Adrenal gland (tissue), 9 donors: ENCODE measurements at regions not wholly inside any gene's neighbourhood (a gene's known extent, or its start where the extent isn't known, plus 50 kb on each side); places are given as distances from the start of the nearest gene placed in this dataset.

ENCODE experiments used
- DNase-seq, 7 donors: peaks; one replicate each; pipeline ENCODE4 v3.0.0-alpha.2; 2019 to 2020
- H3K27ac ChIP-seq, 5 donors: fragments of 200-600 bp; sonication (generic) in 4 of 5; 1 replicate in 3 of 5; 2 replicates in 2 of 5; pipeline versions ENCODE4 v1.5.1 to v1.8.0; 2016 to 2020; ENCODE audit warnings: mild to moderate bottlenecking in 1 of 5
- H3K27me3 ChIP-seq: fragments of 200-600 bp; 2 replicates; pipeline ENCODE4 v1.8.0; 2021
- H3K36me3 ChIP-seq, 2 donors: fragments of 200-600 bp; replicated peaks in 1 of 2; 1 replicate in 1 of 2; 2 replicates in 1 of 2; pipeline versions ENCODE4 v1.5.1 to v1.8.0; 2018 to 2022
- H3K4me1 ChIP-seq, 2 donors: fragments of 200-600 bp; replicated peaks in 1 of 2; 1 replicate in 1 of 2; 2 replicates in 1 of 2; pipeline versions ENCODE4 v1.5.1 to v1.8.0; 2018 to 2021
- H3K4me3 ChIP-seq, 4 donors: fragments of 200-600 bp; sonication (generic) in 3 of 4; one replicate each; pipeline ENCODE4 v1.5.1; 2016 to 2018
- H3K9me3 ChIP-seq, 3 donors: fragments of 200-600 bp; sonication (generic) in 1 of 3; replicated peaks in 1 of 3; 1 replicate in 2 of 3; 2 replicates in 1 of 3; pipeline versions ENCODE4 v1.5.1 to v1.8.0; 2016 to 2021
- POLR2A ChIP-seq, 2 donors: fragments of 450-650 bp; IDR thresholded peaks; one replicate each; pipeline ENCODE4 v1.6.1; 2017; ENCODE audit warnings: antibody characterized with exemption in 2 of 2, mild to moderate bottlenecking in 2 of 2, moderate library complexity in 1 of 2
- WGBS, 4 donors: extraction: QIAGEN DNeasy Blood & Tissue Kit in 2 of 4; methylation state at CpG; one replicate each; pipeline versions ENCODE4 v1.1.5 to v1.1.7; 2013 to 2017; 5-methylcytosine and 5-hydroxymethylcytosine counted together
- intact Hi-C, 2 donors: fragments of 100-400 bp; cut with DNase I; formaldehyde crosslinking; loops; one replicate each; pipeline versions ENCODE4 v1.14.1 to v1.15.0; 2022 to 2023
- TF ChIP-seq, protein P1 (sequence below), 6 experiments: fragments of 450-650 bp in 4 of 6; fragments of 200-600 bp in 2 of 6; sonication (generic) in 1 of 6; IDR thresholded peaks; 1 replicate in 5 of 6; 2 replicates in 1 of 6; pipeline versions ENCODE4 v1.5.1 to v1.8.0; 2016 to 2021; ENCODE audit warnings: antibody characterized with exemption in 6 of 6, mild to moderate bottlenecking in 2 of 6, moderate library complexity in 1 of 6
- donor health status: healthy with polysubstance abuse.
- donor health status: Bipolar disorder and iron deficiency.
- donor health status: DM: yes; HTN: yes; CAD: no.
- donor health status: DM: no; HTN: no; CAD: no.
- donor health status: DM: no; HTN: no; CAD: no.

GRCh38 chr6:14206391-14206790 lies 88.8 kb downstream of the CD83 start:
- Histone ChIP-seq H3K36me3 (no peaks in the 10 kb centered on the region), H3K9me3 (no peaks in the 10 kb centered on the region), H3K27ac (no peak overlapping the region), H3K27me3 (peaks cover 17% of the 10 kb centered on the region), H3K4me3 (no peak overlapping the region), H3K4me1 (peaks cover under 1 to 12% of the 10 kb centered on the region in 2 donors)
- 40 to 51% (median 47%) methylated on average over 3 of the region's 3 CpGs for WGBS, 4 donors
- DNase-seq, result peak in 6 of 7 donors; percentile 57 to 82 (median 70)
- no peak for TF ChIP-seq POLR2A (IDR thresholded peaks at IDR 0.05)
- TF ChIP-seq, protein P1, sequence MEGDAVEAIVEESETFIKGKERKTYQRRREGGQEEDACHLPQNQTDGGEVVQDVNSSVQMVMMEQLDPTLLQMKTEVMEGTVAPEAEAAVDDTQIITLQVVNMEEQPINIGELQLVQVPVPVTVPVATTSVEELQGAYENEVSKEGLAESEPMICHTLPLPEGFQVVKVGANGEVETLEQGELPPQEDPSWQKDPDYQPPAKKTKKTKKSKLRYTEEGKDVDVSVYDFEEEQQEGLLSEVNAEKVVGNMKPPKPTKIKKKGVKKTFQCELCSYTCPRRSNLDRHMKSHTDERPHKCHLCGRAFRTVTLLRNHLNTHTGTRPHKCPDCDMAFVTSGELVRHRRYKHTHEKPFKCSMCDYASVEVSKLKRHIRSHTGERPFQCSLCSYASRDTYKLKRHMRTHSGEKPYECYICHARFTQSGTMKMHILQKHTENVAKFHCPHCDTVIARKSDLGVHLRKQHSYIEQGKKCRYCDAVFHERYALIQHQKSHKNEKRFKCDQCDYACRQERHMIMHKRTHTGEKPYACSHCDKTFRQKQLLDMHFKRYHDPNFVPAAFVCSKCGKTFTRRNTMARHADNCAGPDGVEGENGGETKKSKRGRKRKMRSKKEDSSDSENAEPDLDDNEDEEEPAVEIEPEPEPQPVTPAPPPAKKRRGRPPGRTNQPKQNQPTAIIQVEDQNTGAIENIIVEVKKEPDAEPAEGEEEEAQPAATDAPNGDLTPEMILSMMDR (IDR thresholded peaks at IDR 0.05), result no peak
- intact Hi-C loops, result no loop called here

- Histone ChIP-seq H3K36me3 (no peaks in the 10 kb centered on the region), H3K4me1 (peaks cover 7 to 20% of the 10 kb centered on the region in 2 donors), H3K27me3 (peaks cover 13% of the 10 kb centered on the region), H3K4me3 (no peak overlapping the region), H3K9me3 (no peaks in the 10 kb centered on the region), H3K27ac (no peak overlapping the region)
- DNase-seq, result no peak
- TF ChIP-seq POLR2A (IDR thresholded peaks at IDR 0.05), result no peak
- TF ChIP-seq, protein P1 (IDR thresholded peaks at IDR 0.05), result no peak
- intact Hi-C loops, result no loop called here
- 81 to 94% (median 88%) methylated on average over 1 of the region's 1 CpG for WGBS, 4 donors
Measured at GRCh38 chr6:14207448-14207847, 89.9 kb downstream of the CD83 start.

DNA sequence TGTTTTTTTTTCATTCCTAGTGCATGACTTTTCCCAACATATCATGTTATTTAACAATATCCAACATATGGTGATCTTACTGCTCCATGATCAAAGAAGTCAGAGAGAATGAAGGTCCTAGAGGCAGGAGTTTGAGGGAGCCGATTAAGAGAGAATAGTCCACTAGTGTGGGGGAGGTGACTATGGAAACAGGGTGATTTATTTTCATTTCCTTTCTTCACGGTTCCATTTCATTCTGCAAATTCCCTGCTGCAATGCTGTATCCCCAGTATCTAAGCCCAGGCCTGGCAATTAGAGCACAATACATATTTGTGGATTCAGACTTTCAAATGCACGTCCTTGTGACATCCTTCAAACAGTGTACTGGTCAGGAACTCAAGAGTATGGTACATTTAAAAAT lies 91.4 kb downstream of the CD83 start:
- Histone ChIP-seq H3K4me3 (no peak overlapping the region), H3K27ac (no peak overlapping the region), H3K27me3 (no peaks in the 10 kb centered on the region), H3K9me3 (no peaks in the 10 kb centered on the region), H3K4me1 (peaks cover 7 to 20% of the 10 kb centered on the region in 2 donors), H3K36me3 (no peaks in the 10 kb centered on the region)
- TF ChIP-seq, protein P1 (IDR thresholded peaks at IDR 0.05), result no peak
- TF ChIP-seq POLR2A (IDR thresholded peaks at IDR 0.05), result no peak
- no peak for DNase-seq
- WGBS, 4 donors, result 67 to 79% (median 71%) methylated on average over 3 of the region's 3 CpGs
- intact Hi-C loops, result no loop called here

DNA sequence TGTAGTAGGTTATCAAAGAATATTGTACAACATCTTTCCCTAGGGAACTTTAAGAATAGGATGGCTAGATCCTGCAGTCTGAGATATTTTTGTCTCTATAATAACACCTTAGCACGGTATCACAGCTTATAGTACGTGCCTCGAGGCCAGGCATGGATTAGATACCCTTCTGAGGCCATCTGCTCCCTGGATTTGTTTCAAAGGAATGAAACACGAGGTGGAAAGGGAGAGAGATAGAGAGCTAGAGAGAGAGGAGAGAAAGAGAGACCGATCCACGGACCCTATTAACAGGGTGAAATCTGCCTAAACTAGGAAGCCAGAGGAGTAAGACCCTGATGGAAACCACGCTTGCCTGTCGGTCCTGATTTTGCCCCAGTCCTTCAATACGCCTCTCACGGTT lies 92.5 kb downstream of the CD83 start:
- peak overlapping the region in 1 of 4 donors; percentile 72 for H3K4me3 ChIP-seq
- no peaks in the 10 kb centered on the region for H3K36me3 ChIP-seq
- peaks cover 7 to 20% of the 10 kb centered on the region in 2 donors for H3K4me1 ChIP-seq
- DNase-seq, result no peak
- intact Hi-C loops, result loop anchor here in 1 of 2 donors (10.0 kb wide), 3 partner anchors 1025 to 1415 kb away; no protein-coding TSS in a partner anchor
- no peaks in the 10 kb centered on the region for H3K9me3 ChIP-seq
- no peaks in the 10 kb centered on the region for H3K27me3 ChIP-seq
- TF ChIP-seq, protein P1 (IDR thresholded peaks at IDR 0.05), result no peak
- no peak for TF ChIP-seq POLR2A (IDR thresholded peaks at IDR 0.05)
- 87 to 94% (median 88%) methylated on average over 10 of the region's 10 CpGs for WGBS, 4 donors
- H3K27ac ChIP-seq, result peak overlapping the region in 1 of 5 donors; percentile 78
